K562 (cell line): ENCODE measurements at regions not wholly inside any gene's neighbourhood (a gene's known extent, or its start where the extent isn't known, plus 50 kb on each side); places are given as distances from the start of the nearest gene placed in this dataset.

Experiments
- CEBPB ChIP-seq: fragments of 450-650 bp; IDR thresholded peaks from 2 replicates; pipeline ENCODE4 v1.6.1; 2016; ENCODE audit warnings: missing genetic modification characterization, missing compliant biosample characterization
- IRF2 ChIP-seq: sonication (generic); formaldehyde crosslinking; IDR thresholded peaks from 2 replicates; pipeline ENCODE4 v1.8.1; 2022; ENCODE audit warnings: mild to moderate bottlenecking, missing genetic modification reagents
- POLR2A ChIP-seq: fragments of 450-650 bp; conservative IDR thresholded peaks from 2 replicates; pipeline ENCODE4 v1.6.1; 2016
- POLR2AphosphoS5 ChIP-seq: IDR thresholded peaks from 2 replicates; pipeline ENCODE4 v1.6.1; 2011; ENCODE audit warnings: mild to moderate bottlenecking, low read depth, low read length, moderate library complexity; ENCODE audit not compliant: control insufficient read depth, insufficient read depth
- SNIP1 ChIP-seq: fragments of 450-650 bp; IDR thresholded peaks from 2 replicates; pipeline ENCODE4 v1.7.1; 2017; ENCODE audit warnings: low read depth, mild to moderate bottlenecking

GRCh38 chr6:21420146-21420878 lies 173.2 kb upstream of the SOX4 start:
- no peak for TF ChIP-seq IRF2
- no peak for TF ChIP-seq SNIP1
- no peak for TF ChIP-seq CEBPB (tag)
- no peak for TF ChIP-seq POLR2A
- TF ChIP-seq POLR2AphosphoS5, result no peak
